ENCODE measurements at regions not wholly inside any gene's neighbourhood (a gene's known extent, or its start where the extent isn't known, plus 50 kb on each side); places are given as distances from the start of the nearest gene placed in this dataset.

DNA sequence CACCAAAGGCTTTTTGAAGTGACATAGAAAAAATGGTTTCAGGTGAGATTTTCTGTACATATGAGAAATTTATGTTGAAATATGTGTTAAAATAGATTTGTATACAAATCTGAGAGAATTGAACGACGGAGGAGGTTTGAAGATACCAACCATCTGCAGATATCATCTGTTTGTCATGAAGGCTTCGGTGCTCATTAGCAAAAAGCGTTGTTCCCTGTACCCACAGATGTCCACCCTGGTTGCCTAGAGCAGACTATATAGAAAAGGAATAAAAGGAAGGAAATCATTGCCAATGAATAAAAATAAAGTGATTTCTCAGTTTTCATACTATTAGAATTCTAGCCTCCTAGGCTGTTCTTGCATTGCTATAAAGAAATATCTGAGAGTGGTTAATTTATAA lies 2262.8 kb upstream of the ACO1 start:
- Histone ChIP-seq H3K36me3 (ENCODE audit: control insufficient read depth in 2 of 2, insufficient read depth in 1 of 2, low read length in 2 of 2) (no peaks in the 10 kb centered on the region), H3K4me3 (ENCODE audit: low read depth, low read length) (no peak overlapping the region), H3K27ac (ENCODE audit: extremely low read depth, low read depth, low read length) (no peak overlapping the region), H3K4me1 (ENCODE audit: control insufficient read depth, insufficient read depth, low read length) (no peaks in the 10 kb centered on the region), H3K9me3 (ENCODE audit: control insufficient read depth, insufficient read depth, low read depth, low read length) (no peaks in the 10 kb centered on the region)
- ChIA-PET CTCF (no interaction called here), POLR2A (no interaction called here)
- TF ChIP-seq ZNF785 (tag by site-specific recombination; IDR thresholded peaks at IDR 0.05) (no peak), ZNF624 (tag by site-specific recombination; IDR thresholded peaks at IDR 0.05) (no peak), ZNF366 (tag by site-specific recombination; conservative IDR thresholded peaks at IDR 0.05) (no peak), ZEB2 (tag by site-specific recombination; IDR thresholded peaks at IDR 0.05) (no peak), ZNF292 (tag by site-specific recombination; IDR thresholded peaks at IDR 0.05; ENCODE audit: borderline replicate concordance, low read depth) (no peak), ZNF302 (tag by site-specific recombination; IDR thresholded peaks at IDR 0.05; ENCODE audit: low read depth) (no peak), ZNF473 (tag by site-specific recombination; IDR thresholded peaks at IDR 0.05) (no peak), ZNF132 (tag by site-specific recombination; IDR thresholded peaks at IDR 0.05; ENCODE audit: borderline replicate concordance) (no peak), ZNF274 (IDR thresholded peaks at IDR 0.05; ENCODE audit: low read length) (no peak), ZNF274 (tag by site-specific recombination; IDR thresholded peaks at IDR 0.05; ENCODE audit: borderline replicate concordance) (no peak), BCL11A (tag by site-specific recombination; IDR thresholded peaks at IDR 0.05; ENCODE audit: low read depth) (no peak), ZNF133 (tag by site-specific recombination; IDR thresholded peaks at IDR 0.05) (no peak), ZXDB (tag by site-specific recombination; IDR thresholded peaks at IDR 0.05) (no peak), ZNF350 (tag by site-specific recombination; IDR thresholded peaks at IDR 0.05) (no peak), ZNF768 (tag by site-specific recombination; IDR thresholded peaks at IDR 0.05) (no peak), ZNF138 (tag by site-specific recombination; IDR thresholded peaks at IDR 0.05; ENCODE audit: borderline replicate concordance) (no peak), ZNF514 (tag by site-specific recombination; IDR thresholded peaks at IDR 0.05) (no peak)
- TF ChIP-seq, protein P1, sequence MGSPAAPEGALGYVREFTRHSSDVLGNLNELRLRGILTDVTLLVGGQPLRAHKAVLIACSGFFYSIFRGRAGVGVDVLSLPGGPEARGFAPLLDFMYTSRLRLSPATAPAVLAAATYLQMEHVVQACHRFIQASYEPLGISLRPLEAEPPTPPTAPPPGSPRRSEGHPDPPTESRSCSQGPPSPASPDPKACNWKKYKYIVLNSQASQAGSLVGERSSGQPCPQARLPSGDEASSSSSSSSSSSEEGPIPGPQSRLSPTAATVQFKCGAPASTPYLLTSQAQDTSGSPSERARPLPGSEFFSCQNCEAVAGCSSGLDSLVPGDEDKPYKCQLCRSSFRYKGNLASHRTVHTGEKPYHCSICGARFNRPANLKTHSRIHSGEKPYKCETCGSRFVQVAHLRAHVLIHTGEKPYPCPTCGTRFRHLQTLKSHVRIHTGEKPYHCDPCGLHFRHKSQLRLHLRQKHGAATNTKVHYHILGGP (tag by site-specific recombination; IDR thresholded peaks at IDR 0.05), result no peak
- TF ChIP-seq, protein P2, sequence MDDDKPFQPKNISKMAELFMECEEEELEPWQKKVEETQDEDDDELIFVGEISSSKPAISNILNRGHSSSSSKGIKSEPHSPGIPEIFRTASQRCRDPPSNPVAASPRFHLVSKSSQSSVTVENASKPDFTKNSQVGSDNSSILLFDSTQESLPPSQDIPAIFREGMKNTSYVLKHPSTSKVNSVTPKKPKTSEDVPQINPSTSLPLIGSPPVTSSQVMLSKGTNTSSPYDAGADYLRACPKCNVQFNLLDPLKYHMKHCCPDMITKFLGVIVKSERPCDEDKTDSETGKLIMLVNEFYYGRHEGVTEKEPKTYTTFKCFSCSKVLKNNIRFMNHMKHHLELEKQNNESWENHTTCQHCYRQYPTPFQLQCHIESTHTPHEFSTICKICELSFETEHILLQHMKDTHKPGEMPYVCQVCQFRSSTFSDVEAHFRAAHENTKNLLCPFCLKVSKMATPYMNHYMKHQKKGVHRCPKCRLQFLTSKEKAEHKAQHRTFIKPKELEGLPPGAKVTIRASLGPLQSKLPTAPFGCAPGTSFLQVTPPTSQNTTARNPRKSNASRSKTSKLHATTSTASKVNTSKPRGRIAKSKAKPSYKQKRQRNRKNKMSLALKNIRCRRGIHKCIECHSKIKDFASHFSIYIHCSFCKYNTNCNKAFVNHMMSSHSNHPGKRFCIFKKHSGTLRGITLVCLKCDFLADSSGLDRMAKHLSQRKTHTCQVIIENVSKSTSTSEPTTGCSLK (tag by site-specific recombination; IDR thresholded peaks at IDR 0.05), result no peak
- TF ChIP-seq, protein P3, sequence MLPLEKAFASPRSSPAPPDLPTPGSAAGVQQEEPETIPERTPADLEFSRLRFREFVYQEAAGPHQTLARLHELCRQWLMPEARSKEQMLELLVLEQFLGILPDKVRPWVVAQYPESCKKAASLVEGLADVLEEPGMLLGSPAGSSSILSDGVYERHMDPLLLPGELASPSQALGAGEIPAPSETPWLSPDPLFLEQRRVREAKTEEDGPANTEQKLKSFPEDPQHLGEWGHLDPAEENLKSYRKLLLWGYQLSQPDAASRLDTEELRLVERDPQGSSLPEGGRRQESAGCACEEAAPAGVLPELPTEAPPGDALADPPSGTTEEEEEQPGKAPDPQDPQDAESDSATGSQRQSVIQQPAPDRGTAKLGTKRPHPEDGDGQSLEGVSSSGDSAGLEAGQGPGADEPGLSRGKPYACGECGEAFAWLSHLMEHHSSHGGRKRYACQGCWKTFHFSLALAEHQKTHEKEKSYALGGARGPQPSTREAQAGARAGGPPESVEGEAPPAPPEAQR (tag by site-specific recombination; IDR thresholded peaks at IDR 0.05), result no peak

DNA sequence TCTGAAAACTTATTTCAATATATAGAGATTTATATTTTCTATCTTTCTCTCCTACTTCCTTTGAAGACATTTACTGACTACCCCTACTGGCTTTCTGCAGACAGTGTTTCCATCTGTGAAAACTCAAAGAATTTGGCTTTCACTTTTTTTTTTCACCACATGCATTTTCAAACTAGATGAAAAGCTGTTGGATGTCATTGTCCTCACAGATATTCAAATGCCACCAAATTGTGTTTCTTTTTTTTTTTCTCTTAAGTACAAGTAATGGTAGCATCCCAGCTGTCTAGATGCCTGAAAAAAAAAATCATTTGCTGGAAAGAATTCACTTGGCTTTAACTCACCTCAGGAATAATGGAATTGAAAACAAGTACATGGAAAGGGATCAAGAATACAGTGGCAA lies 2258.6 kb upstream of the ACO1 start:
- CTCF ChIA-PET, result no interaction called here
- H3K4me1 ChIP-seq (ENCODE audit: control insufficient read depth, insufficient read depth, low read length), result no peaks in the 10 kb centered on the region
- H3K4me3 ChIP-seq (ENCODE audit: low read depth, low read length), result no peak overlapping the region
- H3K9me3 ChIP-seq (ENCODE audit: control insufficient read depth, insufficient read depth, low read depth, low read length), result no peaks in the 10 kb centered on the region
- no peak overlapping the region for H3K27ac ChIP-seq (ENCODE audit: extremely low read depth, low read depth, low read length)
- TF ChIP-seq ZNF248 (tag by site-specific recombination; IDR thresholded peaks at IDR 0.05) (no peak), ZNF10 (tag by site-specific recombination; IDR thresholded peaks at IDR 0.05) (no peak), ZNF404 (tag by site-specific recombination; IDR thresholded peaks at IDR 0.05) (no peak), ZNF660 (tag by site-specific recombination; IDR thresholded peaks at IDR 0.05) (no peak), MZF1 (tag by site-specific recombination; IDR thresholded peaks at IDR 0.05; ENCODE audit: borderline replicate concordance) (no peak), ZNF658 (tag by site-specific recombination; IDR thresholded peaks at IDR 0.05) (no peak), ZNF23 (tag by site-specific recombination; IDR thresholded peaks at IDR 0.05; ENCODE audit: borderline replicate concordance) (no peak), FEZF1 (tag by site-specific recombination; IDR thresholded peaks at IDR 0.05) (no peak), ZBTB7A (tag by site-specific recombination; IDR thresholded peaks at IDR 0.05; ENCODE audit: low read depth) (no peak)
- TF ChIP-seq, protein P4, sequence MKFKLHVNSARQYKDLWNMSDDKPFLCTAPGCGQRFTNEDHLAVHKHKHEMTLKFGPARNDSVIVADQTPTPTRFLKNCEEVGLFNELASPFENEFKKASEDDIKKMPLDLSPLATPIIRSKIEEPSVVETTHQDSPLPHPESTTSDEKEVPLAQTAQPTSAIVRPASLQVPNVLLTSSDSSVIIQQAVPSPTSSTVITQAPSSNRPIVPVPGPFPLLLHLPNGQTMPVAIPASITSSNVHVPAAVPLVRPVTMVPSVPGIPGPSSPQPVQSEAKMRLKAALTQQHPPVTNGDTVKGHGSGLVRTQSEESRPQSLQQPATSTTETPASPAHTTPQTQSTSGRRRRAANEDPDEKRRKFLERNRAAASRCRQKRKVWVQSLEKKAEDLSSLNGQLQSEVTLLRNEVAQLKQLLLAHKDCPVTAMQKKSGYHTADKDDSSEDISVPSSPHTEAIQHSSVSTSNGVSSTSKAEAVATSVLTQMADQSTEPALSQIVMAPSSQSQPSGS (tag by site-specific recombination; IDR thresholded peaks at IDR 0.05; ENCODE audit: low read depth), result no peak
- TF ChIP-seq, protein P5, sequence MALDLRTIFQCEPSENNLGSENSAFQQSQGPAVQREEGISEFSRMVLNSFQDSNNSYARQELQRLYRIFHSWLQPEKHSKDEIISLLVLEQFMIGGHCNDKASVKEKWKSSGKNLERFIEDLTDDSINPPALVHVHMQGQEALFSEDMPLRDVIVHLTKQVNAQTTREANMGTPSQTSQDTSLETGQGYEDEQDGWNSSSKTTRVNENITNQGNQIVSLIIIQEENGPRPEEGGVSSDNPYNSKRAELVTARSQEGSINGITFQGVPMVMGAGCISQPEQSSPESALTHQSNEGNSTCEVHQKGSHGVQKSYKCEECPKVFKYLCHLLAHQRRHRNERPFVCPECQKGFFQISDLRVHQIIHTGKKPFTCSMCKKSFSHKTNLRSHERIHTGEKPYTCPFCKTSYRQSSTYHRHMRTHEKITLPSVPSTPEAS (tag by site-specific recombination; IDR thresholded peaks at IDR 0.05), result no peak
- H3K36me3 ChIP-seq (ENCODE audit: control insufficient read depth in 2 of 2, insufficient read depth in 1 of 2, low read length in 2 of 2), result no peaks in the 10 kb centered on the region
- POLR2A ChIA-PET, result no interaction called here

Measured in HEK293 (cell line).